ENCODE measurements at regions not wholly inside any gene's neighbourhood (a gene's known extent, or its start where the extent isn't known, plus 50 kb on each side); places are given as distances from the start of the nearest gene placed in this dataset.

DNA sequence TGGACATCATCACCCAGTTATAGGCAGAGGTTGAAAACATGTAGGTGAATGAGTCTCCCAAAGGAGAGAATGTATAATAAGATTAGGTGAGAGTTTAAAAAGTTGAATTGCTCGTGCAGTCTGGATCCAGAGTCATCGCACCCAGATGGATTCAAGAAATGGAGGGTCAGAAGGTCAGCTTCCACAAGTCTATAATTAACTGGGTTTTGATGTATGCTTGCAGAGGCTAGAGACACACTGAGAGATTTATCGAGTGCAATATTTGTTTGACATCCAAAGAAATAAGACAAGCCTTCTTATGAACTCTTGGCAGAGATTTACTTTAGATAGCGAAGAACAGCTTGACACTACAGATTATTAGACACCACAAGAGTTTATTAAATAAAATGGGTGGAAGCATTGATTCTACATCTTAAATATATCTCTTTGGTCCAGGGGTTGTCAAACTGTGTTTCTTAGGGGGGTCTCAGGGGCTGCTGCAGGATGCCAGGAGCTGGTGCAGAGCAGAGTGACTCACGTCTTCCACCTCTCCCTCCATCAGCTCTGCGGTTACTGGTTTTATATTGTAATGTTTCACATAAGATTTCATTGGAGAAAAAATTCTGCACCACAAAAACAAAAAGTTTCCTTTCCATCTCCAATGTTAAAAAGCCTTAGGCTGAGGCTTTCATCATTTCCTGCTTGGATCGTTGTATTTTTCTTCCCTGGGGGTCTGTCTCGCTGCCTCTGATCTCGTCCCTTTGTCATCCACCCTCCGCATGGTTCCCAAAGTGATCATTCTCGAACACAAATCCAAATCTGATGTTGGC, 176.2 kb upstream of the AHI1 start:
- TF ChIP-seq, protein P1, sequence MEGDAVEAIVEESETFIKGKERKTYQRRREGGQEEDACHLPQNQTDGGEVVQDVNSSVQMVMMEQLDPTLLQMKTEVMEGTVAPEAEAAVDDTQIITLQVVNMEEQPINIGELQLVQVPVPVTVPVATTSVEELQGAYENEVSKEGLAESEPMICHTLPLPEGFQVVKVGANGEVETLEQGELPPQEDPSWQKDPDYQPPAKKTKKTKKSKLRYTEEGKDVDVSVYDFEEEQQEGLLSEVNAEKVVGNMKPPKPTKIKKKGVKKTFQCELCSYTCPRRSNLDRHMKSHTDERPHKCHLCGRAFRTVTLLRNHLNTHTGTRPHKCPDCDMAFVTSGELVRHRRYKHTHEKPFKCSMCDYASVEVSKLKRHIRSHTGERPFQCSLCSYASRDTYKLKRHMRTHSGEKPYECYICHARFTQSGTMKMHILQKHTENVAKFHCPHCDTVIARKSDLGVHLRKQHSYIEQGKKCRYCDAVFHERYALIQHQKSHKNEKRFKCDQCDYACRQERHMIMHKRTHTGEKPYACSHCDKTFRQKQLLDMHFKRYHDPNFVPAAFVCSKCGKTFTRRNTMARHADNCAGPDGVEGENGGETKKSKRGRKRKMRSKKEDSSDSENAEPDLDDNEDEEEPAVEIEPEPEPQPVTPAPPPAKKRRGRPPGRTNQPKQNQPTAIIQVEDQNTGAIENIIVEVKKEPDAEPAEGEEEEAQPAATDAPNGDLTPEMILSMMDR (IDR thresholded peaks at IDR 0.05) = no peak
- TF ChIP-seq POLR2A (IDR thresholded peaks at IDR 0.05) = no peak

All from body of pancreas (tissue), 4 donors.